ENCODE measurements at regions not wholly inside any gene's neighbourhood (a gene's known extent, or its start where the extent isn't known, plus 50 kb on each side); places are given as distances from the start of the nearest gene placed in this dataset.

DNA sequence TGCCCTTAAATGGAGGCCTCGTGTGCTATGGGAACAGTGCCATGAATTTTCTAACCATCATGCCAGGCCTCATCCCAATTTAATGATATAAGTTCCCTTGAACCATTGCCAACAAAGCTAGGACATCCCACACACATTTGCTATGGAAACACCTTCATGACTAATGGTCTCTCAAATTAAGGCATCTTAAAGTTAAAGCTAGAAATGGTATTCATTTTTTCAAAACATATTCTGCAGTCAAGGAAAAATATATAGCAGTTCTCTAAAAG lies 117.3 kb downstream of the BTG1 start:
- H3K4me3 ChIP-seq, result no peak overlapping the region
- peak overlapping the region; percentile 50 to 74 for H3K27ac ChIP-seq
- no peak for DNase-seq (ENCODE audit: low spot score)
- TF ChIP-seq, protein P1, sequence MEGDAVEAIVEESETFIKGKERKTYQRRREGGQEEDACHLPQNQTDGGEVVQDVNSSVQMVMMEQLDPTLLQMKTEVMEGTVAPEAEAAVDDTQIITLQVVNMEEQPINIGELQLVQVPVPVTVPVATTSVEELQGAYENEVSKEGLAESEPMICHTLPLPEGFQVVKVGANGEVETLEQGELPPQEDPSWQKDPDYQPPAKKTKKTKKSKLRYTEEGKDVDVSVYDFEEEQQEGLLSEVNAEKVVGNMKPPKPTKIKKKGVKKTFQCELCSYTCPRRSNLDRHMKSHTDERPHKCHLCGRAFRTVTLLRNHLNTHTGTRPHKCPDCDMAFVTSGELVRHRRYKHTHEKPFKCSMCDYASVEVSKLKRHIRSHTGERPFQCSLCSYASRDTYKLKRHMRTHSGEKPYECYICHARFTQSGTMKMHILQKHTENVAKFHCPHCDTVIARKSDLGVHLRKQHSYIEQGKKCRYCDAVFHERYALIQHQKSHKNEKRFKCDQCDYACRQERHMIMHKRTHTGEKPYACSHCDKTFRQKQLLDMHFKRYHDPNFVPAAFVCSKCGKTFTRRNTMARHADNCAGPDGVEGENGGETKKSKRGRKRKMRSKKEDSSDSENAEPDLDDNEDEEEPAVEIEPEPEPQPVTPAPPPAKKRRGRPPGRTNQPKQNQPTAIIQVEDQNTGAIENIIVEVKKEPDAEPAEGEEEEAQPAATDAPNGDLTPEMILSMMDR (IDR thresholded peaks at IDR 0.05), result no peak

DNA sequence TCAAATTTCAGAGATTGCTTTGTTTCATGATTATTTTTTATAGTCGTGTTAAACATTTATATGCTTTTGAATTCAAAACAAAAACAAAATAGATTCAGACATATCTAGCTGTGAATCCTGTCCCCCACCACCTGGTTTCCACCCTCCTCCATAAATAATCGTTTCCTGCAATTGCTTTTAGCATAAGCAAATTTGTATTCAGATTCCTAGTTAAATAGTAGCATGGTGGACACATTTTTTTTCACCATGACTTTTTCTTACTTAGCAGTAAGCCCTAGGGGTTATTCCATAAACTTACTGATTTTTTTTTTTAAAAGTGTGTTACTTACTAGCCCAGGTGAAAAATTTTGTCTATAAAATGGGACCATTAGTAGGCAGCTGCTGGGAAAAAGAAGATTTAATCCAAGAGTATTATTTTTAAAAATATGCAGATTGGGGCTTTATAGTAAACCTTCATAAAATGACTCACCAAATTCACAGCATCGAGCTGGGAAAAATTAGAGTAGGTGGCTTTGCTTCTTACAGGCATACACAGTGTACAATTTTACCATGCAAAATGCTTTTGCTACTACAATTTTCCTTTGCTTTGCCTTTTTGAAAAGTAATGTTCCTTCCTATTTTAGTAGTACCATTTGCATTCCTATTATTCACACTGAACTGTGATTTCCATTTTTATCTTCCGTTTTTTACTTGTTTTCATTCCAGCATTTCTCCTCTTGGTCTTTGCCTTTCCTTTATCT lies 117.8 kb downstream of the BTG1 start:
- Histone ChIP-seq H3K4me3 (no peak overlapping the region), H3K27ac (peak overlapping the region; percentile 50 to 74)
- TF ChIP-seq, protein P1 (IDR thresholded peaks at IDR 0.05), result no peak
- no peak for DNase-seq (ENCODE audit: low spot score)

DNA sequence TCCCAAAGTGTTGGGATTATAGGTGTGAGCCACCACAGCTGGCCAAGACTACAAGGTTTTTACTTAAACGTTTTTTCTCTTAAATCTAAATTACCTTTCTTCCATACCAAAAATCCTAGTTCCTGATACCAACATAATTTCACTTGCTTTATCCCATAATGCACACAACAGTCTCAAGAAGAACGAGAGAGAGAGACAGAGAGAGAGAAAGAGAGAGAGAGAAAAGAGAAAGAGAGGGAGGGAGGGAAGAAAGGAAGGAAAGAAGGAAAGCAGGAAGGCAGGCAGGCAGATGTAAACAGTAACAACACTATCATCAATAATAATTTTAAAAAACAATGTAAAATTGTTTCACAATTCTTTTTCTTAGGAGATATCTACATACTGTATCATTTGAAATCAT lies 118.4 kb downstream of the BTG1 start:
- no peak for DNase-seq (ENCODE audit: low spot score)
- TF ChIP-seq, protein P1 (IDR thresholded peaks at IDR 0.05), result no peak
- Histone ChIP-seq H3K4me3 (no peak overlapping the region), H3K27ac (peak overlapping the region; percentile 46 to 74)

GRCh38 chr12:92025462-92026207 lies 120.0 kb downstream of the BTG1 start:
- no peak for DNase-seq (ENCODE audit: low spot score)
- Histone ChIP-seq H3K27ac (no peak overlapping the region), H3K4me3 (no peak overlapping the region)
- TF ChIP-seq, protein P1 (IDR thresholded peaks at IDR 0.05), result no peak

GRCh38 chr12:92022093-92022492 lies 123.6 kb downstream of the BTG1 start:
- Histone ChIP-seq H3K4me3 (no peak overlapping the region), H3K27ac (no peak overlapping the region)
- no peak for DNase-seq (ENCODE audit: low spot score)
- TF ChIP-seq, protein P1 (IDR thresholded peaks at IDR 0.05), result no peak

- no peak overlapping the region for H3K4me3 ChIP-seq
- TF ChIP-seq, protein P1 (IDR thresholded peaks at IDR 0.05), result no peak
- DNase-seq (ENCODE audit: low spot score), result no peak
These were observed 124.0 kb downstream of the BTG1 start for GRCh38 chr12:92021666-92022035.

More at GRCh38 chr12:92021666-92022035, 124.0 kb downstream of the BTG1 start:
- no peak overlapping the region for H3K27ac ChIP-seq
